Keratinocyte (primary cell): ENCODE measurements at regions not wholly inside any gene's neighbourhood (a gene's known extent, or its start where the extent isn't known, plus 50 kb on each side); places are given as distances from the start of the nearest gene placed in this dataset.

Experiments
- DNase-seq: peaks from one replicate; pipeline ENCODE4 v3.0.0-alpha.2; 2011; ENCODE audit warnings: low read depth, missing footprints, low spot score
- FAIRE-seq: peaks from 2 replicates; lab custom pipeline; 2011; peaks lifted over from hg19 to GRCh38; lab: Jason Lieb, UNC
- H2AFZ ChIP-seq: 2 replicates; pipeline ENCODE4 v1.6.0; 2012; ENCODE audit warnings: low read length, control low read depth, inconsistent platforms; ENCODE audit not compliant: control insufficient read depth
- H3K27ac ChIP-seq: 2 replicates; pipeline ENCODE4 v1.5.1; 2011; ENCODE audit warnings: low read length; ENCODE audit not compliant: control insufficient read depth, insufficient read depth
- H3K27me3 ChIP-seq: 3 replicates; pipeline ENCODE4 v1.6.0; 2011; ENCODE audit warnings: low read length; ENCODE audit not compliant: control insufficient read depth, insufficient read depth; ENCODE audit errors: extremely low read depth
- H3K36me3 ChIP-seq, 2 experiments: 2 replicates in 1 of 2; 3 replicates in 1 of 2; pipeline ENCODE4 v1.5.1; 2011; ENCODE audit warnings: low read length in 2 of 2, mild to moderate bottlenecking in 1 of 2; ENCODE audit not compliant: control insufficient read depth in 2 of 2, insufficient read depth in 2 of 2; ENCODE audit errors: extremely low read depth in 1 of 2
- H3K4me1 ChIP-seq: 3 replicates; pipeline ENCODE4 v1.5.1; 2011; ENCODE audit warnings: low read length; ENCODE audit not compliant: control insufficient read depth, insufficient read depth; ENCODE audit errors: extremely low read depth
- H3K4me2 ChIP-seq: 3 replicates; pipeline ENCODE4 v1.6.0; 2011; ENCODE audit warnings: low read depth, low read length; ENCODE audit not compliant: control insufficient read depth, insufficient read depth; ENCODE audit errors: extremely low read depth
- H3K4me3 ChIP-seq, 3 experiments: fragments of 200-600 bp in 1 of 3; sonication (generic) in 1 of 3; 2 replicates in 2 of 3; 3 replicates in 1 of 3; pipeline ENCODE4 v1.5.1; 2011 to 2016; ENCODE audit warnings: low read length in 3 of 3, mild to moderate bottlenecking in 3 of 3, control low read depth in 2 of 3, inconsistent platforms in 1 of 3, low read depth in 1 of 3, mixed read lengths in 1 of 3, mixed run types in 1 of 3, moderate library complexity in 1 of 3; ENCODE audit not compliant: control insufficient read depth in 2 of 3, insufficient read depth in 2 of 3; ENCODE audit errors: extremely low read depth in 1 of 3
- H3K79me2 ChIP-seq: 2 replicates; pipeline ENCODE4 v1.6.0; 2012; ENCODE audit warnings: low read length; ENCODE audit not compliant: control insufficient read depth, insufficient read depth
- H3K9ac ChIP-seq: 3 replicates; pipeline ENCODE4 v1.6.0; 2011; ENCODE audit warnings: low read length; ENCODE audit not compliant: control insufficient read depth, insufficient read depth; ENCODE audit errors: extremely low read depth
- H3K9me1 ChIP-seq: 3 replicates; pipeline ENCODE4 v1.6.0; 2011; ENCODE audit warnings: low read length; ENCODE audit not compliant: control insufficient read depth, insufficient read depth; ENCODE audit errors: extremely low read depth
- H3K9me3 ChIP-seq: 2 replicates; pipeline ENCODE4 v1.5.1; 2012; ENCODE audit warnings: low read depth, low read length; ENCODE audit not compliant: control insufficient read depth
- H4K20me1 ChIP-seq: 3 replicates; pipeline ENCODE4 v1.6.0; 2011; ENCODE audit warnings: low read length; ENCODE audit not compliant: control insufficient read depth, insufficient read depth; ENCODE audit errors: extremely low read depth
- CTCF ChIP-seq, 3 experiments: IDR thresholded peaks in 1 of 3; conservative IDR thresholded peaks in 1 of 3; optimal IDR thresholded peaks in 1 of 3; 2 replicates in 2 of 3; 3 replicates in 1 of 3; pipeline versions ENCODE3 to v1.5.1; 2011; ENCODE audit warnings: low read length in 3 of 3, mild to moderate bottlenecking in 3 of 3, moderate library complexity in 2 of 3, control low read depth in 1 of 3, inconsistent platforms in 1 of 3; ENCODE audit not compliant: insufficient read depth in 2 of 3; ENCODE audit errors: extremely low read depth in 1 of 3
- EZH2 ChIP-seq: IDR thresholded peaks from one replicate; pipeline ENCODE4 v1.6.1; 2012; ENCODE audit warnings: inconsistent platforms, mild to moderate bottlenecking, low read length, moderate library complexity
- dilution Hi-C: fragments of 300-500 bp; cut with MboI; formaldehyde crosslinking; loops from one replicate; pipeline ENCODE4 v1.7.0; 2020; ENCODE audit warnings: low sequenced_read_pairs; ENCODE audit not compliant: extremely low pct_ligation_motif_present

GRCh38 chr11:107221748-107222285, 203.5 kb upstream of the GUCY1A2 start:
- FAIRE-seq (no peak), DNase-seq (no peak)
- no peaks in the 10 kb centered on the region for H3K9me3 ChIP-seq
- no peak overlapping the region for H3K9ac ChIP-seq
- H3K4me3 ChIP-seq: no peak overlapping the region
- H3K4me2 ChIP-seq: no peak overlapping the region
- no peak overlapping the region for H2AFZ ChIP-seq
- no peaks in the 10 kb centered on the region for H4K20me1 ChIP-seq
- H3K79me2 ChIP-seq: no peaks in the 10 kb centered on the region
- no peaks in the 10 kb centered on the region for H3K4me1 ChIP-seq
- dilution Hi-C loops: no loop called here
- H3K9me1 ChIP-seq: no peaks in the 10 kb centered on the region
- TF ChIP-seq CTCF (optimal IDR thresholded peaks at IDR 0.05 in 1 of 3, IDR thresholded peaks at IDR 0.05 in 1 of 3, conservative IDR thresholded peaks at IDR 0.05 in 1 of 3; ENCODE audit: extremely low read depth in 1 of 3, insufficient read depth in 2 of 3, low read length in 3 of 3) (no peak), EZH2 (no peak)
- H3K27ac ChIP-seq: no peak overlapping the region
- H3K27me3 ChIP-seq: no peaks in the 10 kb centered on the region
- H3K36me3 ChIP-seq: no peaks in the 10 kb centered on the region

GRCh38 chr11:107218123-107219013, 200.1 kb upstream of the GUCY1A2 start:
- Histone ChIP-seq H3K4me2 (no peak overlapping the region), H3K27ac (no peak overlapping the region), H4K20me1 (no peaks in the 10 kb centered on the region), H3K79me2 (no peaks in the 10 kb centered on the region), H3K9me3 (no peaks in the 10 kb centered on the region), H3K9ac (no peak overlapping the region), H3K4me3 (no peak overlapping the region), H3K4me1 (no peaks in the 10 kb centered on the region), H3K9me1 (no peaks in the 10 kb centered on the region), H3K27me3 (no peaks in the 10 kb centered on the region), H2AFZ (no peak overlapping the region), H3K36me3 (no peaks in the 10 kb centered on the region)
- DNase-seq (no peak), FAIRE-seq (no peak)
- dilution Hi-C loops: no loop called here
- TF ChIP-seq CTCF (optimal IDR thresholded peaks at IDR 0.05 in 1 of 3, IDR thresholded peaks at IDR 0.05 in 1 of 3, conservative IDR thresholded peaks at IDR 0.05 in 1 of 3; ENCODE audit: extremely low read depth in 1 of 3, insufficient read depth in 2 of 3, low read length in 3 of 3) (no peak), EZH2 (no peak)
